ENCODE measurements at regions not wholly inside any gene's neighbourhood (a gene's known extent, or its start where the extent isn't known, plus 50 kb on each side); places are given as distances from the start of the nearest gene placed in this dataset.
"Not testable (repeated sequence)": the region's sequence is repeated elsewhere in the genome, so short reads cannot be mapped to it uniquely, and the experiment has no call there.

DNA sequence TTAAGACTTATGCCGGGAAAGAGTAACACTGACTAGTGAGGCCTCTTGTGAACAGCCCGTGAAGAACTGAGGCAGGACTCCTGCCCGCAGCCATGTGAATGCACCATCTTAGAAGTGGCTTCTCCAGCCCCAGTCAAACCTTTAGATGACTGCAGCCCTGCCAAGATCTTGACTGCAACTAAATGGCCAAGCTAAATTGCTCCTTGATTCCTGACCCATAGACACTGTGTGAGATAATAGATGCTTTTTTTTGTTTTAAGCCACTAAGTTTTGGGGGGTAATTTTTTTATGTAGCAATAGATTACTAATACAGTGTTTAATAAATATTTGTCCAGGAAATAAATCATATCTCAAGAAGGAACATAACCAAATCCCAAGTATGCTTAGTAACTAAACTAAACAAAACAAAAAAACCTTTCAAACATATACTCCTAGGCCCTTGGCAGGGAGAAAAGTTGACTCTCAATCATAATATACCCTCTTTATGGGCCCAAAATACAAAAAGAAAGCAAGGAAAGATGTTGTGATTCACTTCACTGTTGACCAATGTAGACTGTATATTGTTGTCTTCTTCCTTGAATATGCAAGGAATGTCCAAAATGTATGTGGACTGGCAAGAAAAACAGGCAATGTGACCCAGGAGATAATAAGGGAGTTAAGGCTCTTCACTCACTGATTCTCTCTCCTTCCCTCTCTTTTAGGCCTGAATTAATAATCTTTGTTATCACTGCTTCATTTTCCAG lies 79.7 kb upstream of the ZNF366 start:
- DNase-seq, result no peak

DNA sequence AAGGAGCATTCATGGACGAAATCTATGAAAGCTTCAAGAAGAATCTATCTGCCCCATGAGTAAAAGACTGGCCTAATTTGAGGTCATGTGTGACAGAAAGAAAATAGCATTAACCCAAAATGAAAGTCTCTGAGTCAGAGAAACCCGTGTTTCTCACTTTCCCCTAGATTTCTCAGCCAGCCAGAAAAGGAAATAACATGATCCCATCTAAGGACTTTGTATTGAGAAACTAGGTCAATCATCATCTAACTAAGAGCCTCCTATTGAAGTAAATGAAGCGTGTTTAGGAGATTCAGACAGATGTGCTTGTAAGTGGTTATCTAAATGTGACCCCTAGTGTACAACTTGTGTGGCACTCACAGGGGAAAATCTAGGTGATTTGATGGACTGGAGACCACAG lies 77.3 kb upstream of the ZNF366 start:
- DNase-seq, result no peak

DNA sequence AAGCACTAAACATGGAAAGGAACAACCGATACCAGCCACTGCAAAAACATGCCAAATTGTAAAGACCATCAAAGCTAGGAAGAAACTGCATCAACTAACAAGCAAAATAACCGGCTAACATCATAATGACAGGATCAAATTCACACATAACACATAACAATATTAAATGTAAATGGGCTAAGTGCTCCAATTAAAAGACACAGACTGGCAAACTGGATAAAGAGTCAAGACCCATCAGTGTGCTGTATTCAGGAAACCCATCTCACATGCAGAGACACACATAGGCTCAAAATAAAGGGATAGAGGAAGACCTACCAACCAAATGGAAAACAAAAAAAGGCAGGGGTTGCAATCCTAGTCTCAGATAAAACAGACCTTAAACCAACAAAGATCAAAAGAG lies 72.1 kb upstream of the ZNF366 start:
- DNase-seq, result not testable (repeated sequence)

- no peak for DNase-seq
These were observed 65.1 kb upstream of the ZNF366 start for GRCh38 chr5:72572236-72572765.

DNA sequence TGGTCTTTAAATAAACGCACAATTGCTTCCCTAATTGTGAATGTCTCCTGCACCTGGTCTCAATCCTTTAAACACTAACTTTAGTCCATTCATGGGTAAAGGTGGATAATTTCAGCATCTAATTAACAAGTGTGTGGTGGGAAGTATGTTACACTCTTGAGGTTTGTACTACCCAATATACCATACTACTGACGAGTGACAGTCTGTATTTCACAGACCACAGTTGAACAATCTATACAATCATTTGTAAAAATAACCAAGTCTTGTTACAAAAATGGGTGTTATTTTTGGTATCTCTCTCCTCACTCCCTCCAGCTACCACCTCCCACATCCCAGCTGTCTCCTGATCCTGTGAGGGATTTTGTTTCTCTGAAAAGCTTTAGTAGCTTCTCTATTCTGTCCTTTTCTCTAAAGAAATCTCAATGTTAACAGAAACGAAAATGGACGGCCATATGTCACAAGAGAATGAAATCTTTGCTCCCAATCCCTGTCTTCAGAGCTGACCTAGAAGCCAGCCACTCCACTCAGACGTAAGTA lies 62.3 kb upstream of the ZNF366 start:
- DNase-seq, result no peak

- no peak for DNase-seq
These were observed 59.5 kb upstream of the ZNF366 start for GRCh38 chr5:72566746-72567145.

- no peak for DNase-seq
These were observed 58.5 kb upstream of the ZNF366 start for GRCh38 chr5:72565513-72566289.

DNA sequence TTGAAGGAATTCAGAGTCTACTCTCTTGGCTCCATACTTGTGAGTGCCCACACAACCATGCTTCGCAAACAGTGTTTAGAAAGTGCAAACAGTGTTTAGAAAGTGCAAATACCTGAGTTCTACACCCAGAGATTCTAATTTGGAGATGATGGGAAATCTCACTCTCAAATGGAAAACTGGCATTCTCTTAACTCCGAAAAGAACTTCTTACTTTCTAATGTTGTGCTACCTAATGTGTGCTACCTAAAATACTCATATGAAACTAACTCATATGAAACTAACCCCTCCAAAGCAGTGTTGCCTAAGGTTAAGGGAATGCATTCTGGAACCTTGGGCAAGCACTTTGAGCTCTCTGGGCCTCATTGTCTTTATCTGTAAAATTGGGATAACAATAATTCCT lies 55.5 kb upstream of the ZNF366 start:
- DNase-seq, result no peak

- no peak for DNase-seq
These were observed 54.1 kb upstream of the ZNF366 start for GRCh38 chr5:72561148-72561972.

DNA sequence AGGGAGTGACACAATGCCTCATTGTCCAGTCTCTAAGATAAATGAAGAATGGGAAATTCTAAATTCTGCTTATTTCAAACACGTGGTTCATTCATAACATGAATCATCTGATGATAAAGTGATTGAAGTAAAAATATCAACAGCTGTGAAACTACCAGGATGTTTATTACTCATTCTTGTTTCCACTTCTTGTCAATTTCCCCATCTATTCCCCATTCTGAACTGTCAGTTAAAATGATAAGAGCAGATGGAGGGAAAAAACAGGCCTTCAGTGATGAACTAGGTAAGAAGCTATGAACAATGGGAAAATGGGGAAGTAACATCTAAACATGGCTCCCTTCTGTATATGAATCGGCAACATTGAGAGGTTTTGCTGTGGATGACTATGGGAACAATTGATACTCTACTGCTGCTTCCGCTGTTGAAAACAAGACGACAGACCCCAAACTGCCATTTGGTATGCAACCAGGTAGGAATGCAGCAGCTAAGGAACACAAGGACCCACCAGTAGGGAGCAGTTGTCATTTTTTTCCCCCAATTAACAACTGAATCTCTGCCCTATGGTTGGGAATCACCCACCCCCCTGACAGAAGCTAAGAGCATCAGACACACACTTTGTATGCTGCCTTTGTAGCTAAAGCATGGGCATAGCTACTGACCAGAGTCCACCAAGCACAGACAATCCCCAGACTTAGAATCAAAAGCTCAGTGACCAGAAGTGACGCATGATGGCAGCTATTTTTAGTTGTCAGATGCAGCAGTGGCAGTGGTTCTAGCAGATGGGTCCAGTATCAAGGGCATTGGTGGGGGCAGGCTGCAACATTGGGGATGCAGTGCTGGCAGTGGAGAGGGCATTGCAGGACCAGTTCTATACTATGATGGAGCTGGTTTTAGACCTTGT lies 52.9 kb upstream of the ZNF366 start:
- no peak for DNase-seq

GRCh38 chr5:72558383-72558782 lies 51.2 kb upstream of the ZNF366 start:
- DNase-seq, result no peak

GRCh38 chr5:72558046-72558336 lies 50.8 kb upstream of the ZNF366 start:
- no peak for DNase-seq

DNA sequence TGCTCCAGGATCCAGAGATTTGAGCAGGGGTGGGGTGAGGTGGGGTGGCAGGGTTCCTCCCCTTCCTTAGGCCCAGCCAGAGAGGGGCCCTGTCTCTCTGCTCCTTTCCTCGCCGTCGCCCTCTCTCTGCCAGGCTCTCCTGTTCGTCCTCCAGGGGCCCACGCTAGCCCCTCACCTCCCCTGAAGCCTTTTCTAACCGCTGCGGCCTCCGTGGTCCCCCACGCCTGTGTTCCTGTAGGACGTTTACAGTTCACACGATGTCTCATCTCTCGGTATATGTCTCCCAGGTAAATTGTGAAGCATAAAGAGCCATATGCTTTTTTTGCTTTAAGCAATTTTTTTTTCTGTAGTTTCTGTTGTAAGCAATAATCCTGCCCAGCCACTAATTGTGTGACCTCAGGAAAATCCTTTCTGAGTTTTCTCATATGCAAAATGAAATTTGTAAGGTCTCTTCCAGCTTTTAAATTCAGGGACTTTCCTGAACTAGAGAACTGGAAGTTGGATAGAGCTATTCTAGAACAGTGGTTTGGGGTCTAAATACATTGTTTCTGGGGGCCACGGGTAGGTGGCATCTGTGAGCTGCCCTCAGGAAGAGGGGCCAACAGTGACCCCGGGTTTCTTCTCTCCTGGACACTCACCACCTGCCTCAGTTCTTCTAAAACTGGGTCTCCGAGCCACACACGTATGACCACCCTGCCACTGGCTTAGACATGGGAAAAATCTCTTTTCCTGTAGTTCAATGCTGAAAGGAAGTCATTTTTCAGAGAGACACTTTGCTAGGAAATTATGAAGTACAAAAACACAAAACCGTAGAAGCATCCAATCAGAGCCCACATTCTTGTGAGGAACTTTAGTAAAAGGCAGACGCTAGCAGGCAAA lies 50.2 kb upstream of the ZNF366 start:
- no peak for DNase-seq

All from effector CD4-positive, alpha-beta T cell (primary cell).